ENCODE measurements at regions not wholly inside any gene's neighbourhood (a gene's known extent, or its start where the extent isn't known, plus 50 kb on each side); places are given as distances from the start of the nearest gene placed in this dataset.

DNA sequence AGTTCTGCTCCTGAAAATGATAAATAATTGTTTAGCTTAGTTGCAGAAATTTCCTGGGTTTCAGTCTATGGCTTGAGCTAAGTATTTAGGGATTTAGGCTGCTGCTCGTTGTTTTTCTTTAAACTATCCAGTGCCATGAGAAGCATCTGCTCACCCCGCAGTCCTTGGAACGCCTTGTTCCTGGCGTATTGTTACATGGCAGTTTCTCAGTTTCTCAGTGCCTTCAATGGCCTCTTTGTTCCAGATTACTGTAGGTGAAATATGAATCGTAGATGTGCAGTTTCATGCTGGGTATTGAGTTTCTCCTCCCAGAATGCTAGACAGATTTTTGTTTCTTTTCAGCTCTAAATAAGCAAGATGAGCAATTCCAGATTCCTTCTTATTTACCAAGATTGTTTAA lies 269.5 kb upstream of the GBE1 start:
- dilution Hi-C loops (cut with MboI; ENCODE audit: extremely low pct_ligation_motif_present, low sequenced_read_pairs): no loop called here
- Histone ChIP-seq H3K9me3 (ENCODE audit: control insufficient read depth, low read depth, low read length) (no peaks in the 10 kb centered on the region), H4K20me1 (ENCODE audit: control insufficient read depth, extremely low read depth, insufficient read depth, low read length) (no peaks in the 10 kb centered on the region), H3K27me3 (ENCODE audit: control insufficient read depth, extremely low read depth, insufficient read depth, low read length) (no peaks in the 10 kb centered on the region), H3K27ac (ENCODE audit: control insufficient read depth, insufficient read depth, low read length) (no peak overlapping the region), H3K79me2 (ENCODE audit: control insufficient read depth, insufficient read depth, low read length) (no peaks in the 10 kb centered on the region), H3K9ac (ENCODE audit: control insufficient read depth, extremely low read depth, insufficient read depth, low read length) (no peak overlapping the region), H3K36me3 (ENCODE audit: control insufficient read depth in 2 of 2, extremely low read depth in 1 of 2, insufficient read depth in 2 of 2, low read length in 2 of 2) (no peaks in the 10 kb centered on the region), H3K4me1 (ENCODE audit: control insufficient read depth, extremely low read depth, insufficient read depth, low read length) (no peaks in the 10 kb centered on the region), H2AFZ (ENCODE audit: control insufficient read depth, low read length) (no peak overlapping the region), H3K9me1 (ENCODE audit: control insufficient read depth, extremely low read depth, insufficient read depth, low read length) (no peaks in the 10 kb centered on the region), H3K4me3 (ENCODE audit: control insufficient read depth in 2 of 3, extremely low read depth in 1 of 3, insufficient read depth in 2 of 3, low read depth in 1 of 3, low read length in 3 of 3) (no peak overlapping the region), H3K4me2 (ENCODE audit: control insufficient read depth, extremely low read depth, insufficient read depth, low read depth, low read length) (no peak overlapping the region)
- TF ChIP-seq, protein P1, sequence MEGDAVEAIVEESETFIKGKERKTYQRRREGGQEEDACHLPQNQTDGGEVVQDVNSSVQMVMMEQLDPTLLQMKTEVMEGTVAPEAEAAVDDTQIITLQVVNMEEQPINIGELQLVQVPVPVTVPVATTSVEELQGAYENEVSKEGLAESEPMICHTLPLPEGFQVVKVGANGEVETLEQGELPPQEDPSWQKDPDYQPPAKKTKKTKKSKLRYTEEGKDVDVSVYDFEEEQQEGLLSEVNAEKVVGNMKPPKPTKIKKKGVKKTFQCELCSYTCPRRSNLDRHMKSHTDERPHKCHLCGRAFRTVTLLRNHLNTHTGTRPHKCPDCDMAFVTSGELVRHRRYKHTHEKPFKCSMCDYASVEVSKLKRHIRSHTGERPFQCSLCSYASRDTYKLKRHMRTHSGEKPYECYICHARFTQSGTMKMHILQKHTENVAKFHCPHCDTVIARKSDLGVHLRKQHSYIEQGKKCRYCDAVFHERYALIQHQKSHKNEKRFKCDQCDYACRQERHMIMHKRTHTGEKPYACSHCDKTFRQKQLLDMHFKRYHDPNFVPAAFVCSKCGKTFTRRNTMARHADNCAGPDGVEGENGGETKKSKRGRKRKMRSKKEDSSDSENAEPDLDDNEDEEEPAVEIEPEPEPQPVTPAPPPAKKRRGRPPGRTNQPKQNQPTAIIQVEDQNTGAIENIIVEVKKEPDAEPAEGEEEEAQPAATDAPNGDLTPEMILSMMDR (optimal IDR thresholded peaks at IDR 0.05 in 1 of 3, IDR thresholded peaks at IDR 0.05 in 1 of 3, conservative IDR thresholded peaks at IDR 0.05 in 1 of 3; ENCODE audit: extremely low read depth in 1 of 3, insufficient read depth in 2 of 3, low read length in 3 of 3): no peak
- no peak for TF ChIP-seq EZH2 (IDR thresholded peaks at IDR 0.05; ENCODE audit: low read length)
- FAIRE-seq (no peak), DNase-seq (ENCODE audit: low read depth, low spot score) (no peak)

DNA sequence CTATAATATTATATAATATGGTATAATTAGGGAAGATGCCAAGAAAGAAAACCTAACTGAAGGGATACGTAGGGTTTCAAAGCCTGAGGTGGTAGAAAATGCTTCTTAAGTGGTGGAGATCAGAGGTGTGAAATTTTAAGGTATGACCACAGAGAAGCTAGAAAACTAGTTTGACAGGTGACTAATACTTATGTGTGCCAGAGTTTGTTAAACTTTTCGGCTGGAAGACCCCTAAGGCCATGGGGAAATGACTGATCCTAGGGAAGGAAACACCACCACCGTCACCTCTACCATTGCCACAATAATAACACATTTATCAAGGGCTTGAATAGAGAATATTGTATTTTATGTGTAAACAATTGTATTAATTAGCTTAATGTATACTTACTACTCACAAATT lies 261.4 kb upstream of the GBE1 start:
- Histone ChIP-seq H3K9me3 (ENCODE audit: control insufficient read depth, low read depth, low read length) (no peaks in the 10 kb centered on the region), H3K4me3 (ENCODE audit: control insufficient read depth in 2 of 3, extremely low read depth in 1 of 3, insufficient read depth in 2 of 3, low read depth in 1 of 3, low read length in 3 of 3) (no peak overlapping the region), H3K27ac (ENCODE audit: control insufficient read depth, insufficient read depth, low read length) (no peak overlapping the region), H3K9ac (ENCODE audit: control insufficient read depth, extremely low read depth, insufficient read depth, low read length) (no peak overlapping the region), H2AFZ (ENCODE audit: control insufficient read depth, low read length) (no peak overlapping the region), H3K36me3 (ENCODE audit: control insufficient read depth in 2 of 2, extremely low read depth in 1 of 2, insufficient read depth in 2 of 2, low read length in 2 of 2) (no peaks in the 10 kb centered on the region), H3K4me1 (ENCODE audit: control insufficient read depth, extremely low read depth, insufficient read depth, low read length) (peaks cover 5% of the 10 kb centered on the region), H4K20me1 (ENCODE audit: control insufficient read depth, extremely low read depth, insufficient read depth, low read length) (no peaks in the 10 kb centered on the region), H3K79me2 (ENCODE audit: control insufficient read depth, insufficient read depth, low read length) (no peaks in the 10 kb centered on the region), H3K27me3 (ENCODE audit: control insufficient read depth, extremely low read depth, insufficient read depth, low read length) (no peaks in the 10 kb centered on the region), H3K9me1 (ENCODE audit: control insufficient read depth, extremely low read depth, insufficient read depth, low read length) (no peaks in the 10 kb centered on the region), H3K4me2 (ENCODE audit: control insufficient read depth, extremely low read depth, insufficient read depth, low read depth, low read length) (no peak overlapping the region)
- no peak for TF ChIP-seq EZH2 (IDR thresholded peaks at IDR 0.05; ENCODE audit: low read length)
- TF ChIP-seq, protein P1 (optimal IDR thresholded peaks at IDR 0.05 in 1 of 3, IDR thresholded peaks at IDR 0.05 in 1 of 3, conservative IDR thresholded peaks at IDR 0.05 in 1 of 3; ENCODE audit: extremely low read depth in 1 of 3, insufficient read depth in 2 of 3, low read length in 3 of 3): no peak
- dilution Hi-C loops (cut with MboI; ENCODE audit: extremely low pct_ligation_motif_present, low sequenced_read_pairs): no loop called here
- FAIRE-seq (no peak), DNase-seq (ENCODE audit: low read depth, low spot score) (no peak)

All from keratinocyte (primary cell).